Activated CD4-positive, alpha-beta T cell treated with anti-CD3 and anti-CD28 coated beads, Interleukin-2, amount 10 ng/mL, durations not matched to agents 7 days and 5 days (primary cell): ENCODE measurements at regions not wholly inside any gene's neighbourhood (a gene's known extent, or its start where the extent isn't known, plus 50 kb on each side); places are given as distances from the start of the nearest gene placed in this dataset.
"Not testable (repeated sequence)": the region's sequence is repeated elsewhere in the genome, so short reads cannot be mapped to it uniquely, and the experiment has no call there.

Experiments used
- CTCF ChIA-PET: fragments of 350-600 bp; sonication (Branson Sonifier 250); formaldehyde crosslinking; loops from one replicate; lab custom pipeline; 2021; ENCODE audit warnings: antibody characterized with exemption; lab: Charles Lee
- POLR2A ChIA-PET: fragments of 350-600 bp; sonication (Branson Sonifier 250); formaldehyde crosslinking; loops from one replicate; lab custom pipeline; 2021; ENCODE audit warnings: antibody characterized with exemption; lab: Charles Lee
- DNase-seq: peaks from one replicate; pipeline ENCODE4 v3.0.0-alpha.2; 2020
- H3K27ac Mint-ChIP-seq: one replicate; pipeline ENCODE4 v1.8.0; 2021; ENCODE audit warnings: mild to moderate bottlenecking, moderate library complexity, mixed read lengths
- H3K27me3 Mint-ChIP-seq: one replicate; pipeline ENCODE4 v1.8.0; 2021; ENCODE audit warnings: mixed read lengths
- H3K36me3 Mint-ChIP-seq: one replicate; pipeline ENCODE4 v1.8.0; 2021; ENCODE audit warnings: low read depth, mixed read lengths
- H3K4me1 Mint-ChIP-seq: one replicate; pipeline ENCODE4 v1.8.0; 2021; ENCODE audit warnings: mixed read lengths
- H3K4me3 Mint-ChIP-seq: one replicate; pipeline ENCODE4 v1.8.0; 2021; ENCODE audit warnings: mild to moderate bottlenecking, moderate library complexity, mixed read lengths
- H3K9me3 Mint-ChIP-seq: one replicate; pipeline ENCODE4 v1.8.0; 2021; ENCODE audit warnings: mixed read lengths

DNA sequence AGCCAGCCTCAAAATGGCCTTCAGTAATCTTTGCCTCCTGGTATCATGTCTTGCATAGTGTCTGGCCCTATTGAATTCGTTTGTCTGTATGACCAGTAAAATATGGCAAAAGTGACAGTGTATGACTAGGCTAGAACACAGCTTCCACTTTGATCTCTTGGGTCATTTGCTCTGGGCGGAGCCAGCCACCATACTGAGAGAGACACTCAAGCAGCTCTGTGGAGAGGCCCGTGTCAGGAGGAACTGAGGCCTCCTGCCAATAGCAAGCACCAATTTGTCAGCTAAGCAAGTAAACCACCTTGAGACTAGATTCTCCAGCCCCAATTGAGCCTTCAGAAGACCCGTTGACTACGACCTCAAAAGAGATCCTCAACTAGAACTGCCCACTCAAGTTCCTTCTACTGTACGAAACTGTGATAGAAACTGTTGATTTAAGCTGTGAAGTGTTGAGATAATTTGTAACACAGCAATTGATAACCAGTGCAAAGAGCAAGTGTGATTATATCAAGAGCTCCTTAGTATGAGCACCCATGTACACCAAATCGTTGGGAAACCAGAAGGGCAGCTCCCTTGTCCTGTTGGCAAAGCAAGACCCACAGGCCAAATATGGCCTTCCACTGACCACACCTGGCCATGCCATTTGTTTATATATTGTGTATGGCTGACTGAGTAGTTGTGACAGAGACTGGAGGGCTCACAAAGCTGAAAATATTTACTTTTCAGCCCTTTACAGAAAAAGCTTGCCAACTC is 52.7 kb upstream of the SERBP1 start:
- Mint-ChIP-seq H3K4me3 (no peak overlapping the region), H3K36me3 (no peaks in the 10 kb centered on the region), H3K4me1 (peaks cover 7% of the 10 kb centered on the region), H3K27ac (no peak overlapping the region), H3K27me3 (no peaks in the 10 kb centered on the region), H3K9me3 (no peaks in the 10 kb centered on the region)
- ChIA-PET CTCF (interaction anchor here (1.2 to 1.6 kb wide), 2 partner anchors 18 to 45 kb away, joined by 3 to 4 read pairs; no protein-coding TSS in a partner anchor), POLR2A (interaction anchor here (0.6 kb wide), 1 partner anchor 67 kb away, joined by 3 read pairs; no protein-coding TSS in a partner anchor)
- DNase-seq: no peak

DNA sequence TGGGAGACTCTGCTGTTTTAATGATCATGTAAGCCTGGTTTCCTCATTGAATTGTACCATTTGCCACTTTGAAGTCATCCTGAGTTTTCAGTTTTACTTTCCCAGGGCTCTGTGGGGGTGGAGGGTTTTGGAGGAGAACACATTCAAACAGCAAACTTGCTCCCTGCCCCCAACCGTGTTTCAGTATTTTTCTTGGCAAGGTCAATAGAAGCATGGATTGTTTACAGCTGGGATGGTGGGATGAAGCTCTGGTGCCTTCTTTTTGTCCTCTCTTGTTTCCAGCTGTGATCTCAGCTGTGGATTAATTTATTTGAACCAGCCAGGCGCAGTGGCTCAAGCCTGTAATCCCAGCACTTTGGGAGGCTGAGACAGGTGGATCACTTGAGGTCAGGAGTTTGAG is 54.3 kb upstream of the SERBP1 start:
- CTCF ChIA-PET: no interaction called here
- Mint-ChIP-seq H3K36me3 (no peaks in the 10 kb centered on the region), H3K4me1 (peaks cover 4% of the 10 kb centered on the region), H3K9me3 (no peaks in the 10 kb centered on the region), H3K4me3 (no peak overlapping the region), H3K27me3 (no peaks in the 10 kb centered on the region), H3K27ac (no peak overlapping the region)
- POLR2A ChIA-PET: no interaction called here
- no peak for DNase-seq

DNA sequence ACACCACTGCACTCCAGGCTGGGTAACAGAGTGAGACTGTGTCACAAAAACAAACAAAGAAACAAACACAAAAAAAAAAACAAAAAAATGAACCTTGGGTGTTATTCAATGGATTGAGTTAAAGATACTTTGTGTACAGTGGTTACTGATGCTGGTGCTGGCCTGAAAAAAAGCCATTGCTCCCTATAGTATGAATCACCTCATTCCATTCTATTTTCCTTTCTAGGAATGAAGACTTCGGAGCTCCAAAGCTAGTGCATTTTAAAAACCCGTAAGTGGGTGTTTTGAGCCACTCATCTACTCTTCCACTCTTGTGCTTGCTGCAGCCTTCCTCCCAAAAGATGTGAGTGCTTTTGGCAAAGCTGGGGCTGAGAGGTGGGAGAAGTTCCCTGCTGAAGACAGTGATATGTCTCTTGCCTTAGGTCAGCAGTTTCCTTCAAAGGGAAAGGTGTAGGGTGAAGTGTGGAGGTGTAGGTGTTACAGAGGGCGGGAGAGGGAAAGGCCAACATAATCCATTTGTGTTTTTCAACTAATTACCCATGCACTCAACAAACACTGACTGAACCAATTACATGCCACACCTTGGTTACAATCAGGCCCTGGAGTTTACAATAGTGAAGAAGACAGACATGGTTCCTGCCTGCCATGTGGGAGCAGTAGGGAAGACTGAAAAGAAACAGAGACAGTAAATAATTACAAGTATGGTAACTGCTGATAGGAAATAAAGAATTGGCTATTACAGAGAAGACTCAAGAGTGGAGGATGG is 55.0 kb upstream of the SERBP1 start:
- H3K4me1 Mint-ChIP-seq: peaks cover 4% of the 10 kb centered on the region
- POLR2A ChIA-PET: no interaction called here
- CTCF ChIA-PET: interaction anchor here (0.6 to 1.5 kb wide), 3 partner anchors 53 to 122 kb away, joined by 3 to 4 read pairs (median 4); no protein-coding TSS in a partner anchor

DNA sequence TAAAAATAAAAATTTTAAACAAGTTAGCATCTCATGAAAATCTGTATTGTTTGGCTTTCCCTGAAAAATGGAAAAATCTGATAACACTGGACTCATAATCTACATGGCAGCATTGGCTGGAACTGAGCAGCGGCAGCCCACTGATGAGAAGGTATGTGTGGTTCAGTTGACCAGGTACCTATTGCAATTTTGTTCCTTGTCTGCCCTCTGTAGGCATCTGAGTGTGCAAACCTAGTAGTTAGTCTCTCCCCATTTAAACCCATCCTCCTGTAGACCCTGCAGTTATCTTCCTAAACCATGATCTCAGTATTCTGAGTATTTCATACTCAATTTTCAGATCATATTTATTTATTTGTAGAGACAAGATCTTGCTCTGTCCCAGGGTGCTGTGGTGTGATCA is 59.4 kb upstream of the SERBP1 start:
- Mint-ChIP-seq H3K36me3 (no peaks in the 10 kb centered on the region), H3K4me3 (no peak overlapping the region), H3K27me3 (no peaks in the 10 kb centered on the region), H3K9me3 (no peaks in the 10 kb centered on the region), H3K4me1 (no peaks in the 10 kb centered on the region), H3K27ac (no peak overlapping the region)
- CTCF ChIA-PET: interaction anchor here (0.5 to 3.6 kb wide), 3 partner anchors 11 to 277 kb away, joined by 3 to 19 read pairs (median 3); no protein-coding TSS in a partner anchor
- POLR2A ChIA-PET: no interaction called here
- DNase-seq: no peak

More for the DNA sequence above, 55.0 kb upstream of the SERBP1 start:
- no peaks in the 10 kb centered on the region for H3K27me3 Mint-ChIP-seq
- no peak for DNase-seq
- no peaks in the 10 kb centered on the region for H3K9me3 Mint-ChIP-seq
- no peaks in the 10 kb centered on the region for H3K36me3 Mint-ChIP-seq
- H3K4me3 Mint-ChIP-seq: no peak overlapping the region
- no peak overlapping the region for H3K27ac Mint-ChIP-seq

DNA sequence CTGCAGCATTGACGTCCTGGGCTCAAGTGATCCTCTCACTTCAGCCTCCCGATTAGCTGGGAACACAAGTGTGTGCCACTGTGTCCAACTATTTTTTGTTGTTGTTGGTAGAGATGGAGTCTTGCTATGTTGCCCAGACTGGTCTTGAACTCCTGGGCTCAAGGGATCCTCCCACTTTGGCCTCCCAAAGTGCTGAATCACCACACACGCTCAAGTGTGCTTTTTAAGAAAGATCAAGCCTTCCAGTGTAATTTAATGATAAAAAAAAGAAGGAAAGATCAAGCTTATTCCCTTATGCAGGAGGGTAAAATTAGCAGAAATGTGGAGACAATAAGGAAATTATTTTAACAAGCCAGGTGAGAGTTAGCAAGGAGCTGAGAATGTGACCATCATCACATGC is 61.1 kb upstream of the SERBP1 start:
- H3K4me1 Mint-ChIP-seq: no peaks in the 10 kb centered on the region

DNA sequence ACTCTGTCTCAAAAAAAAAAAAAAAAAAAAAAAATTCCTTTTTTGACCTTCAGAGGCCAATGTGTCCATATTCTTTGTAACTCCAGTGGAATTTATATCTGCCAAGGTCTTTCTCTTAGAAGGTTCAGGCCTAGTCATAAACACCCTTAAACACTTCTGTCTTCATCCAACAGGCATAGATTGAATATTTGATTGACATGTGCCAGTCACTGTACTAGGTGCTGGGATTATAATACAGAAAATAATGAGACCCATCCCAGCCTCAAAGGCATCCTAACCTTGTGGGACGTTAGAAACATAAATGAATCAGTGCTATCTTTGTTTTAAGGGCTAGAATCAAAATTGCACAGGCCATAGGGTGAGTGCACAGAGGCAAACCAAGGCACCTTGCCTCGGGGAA is 62.9 kb upstream of the SERBP1 start:
- H3K27ac Mint-ChIP-seq: no peak overlapping the region
- no peak for DNase-seq
- ChIA-PET CTCF (interaction anchor here (1.0 to 3.6 kb wide), 3 partner anchors 8 to 279 kb away, joined by 3 to 19 read pairs (median 3); no protein-coding TSS in a partner anchor), POLR2A (no interaction called here)
- no peaks in the 10 kb centered on the region for H3K27me3 Mint-ChIP-seq
- no peak overlapping the region for H3K4me3 Mint-ChIP-seq
- no peaks in the 10 kb centered on the region for H3K9me3 Mint-ChIP-seq
- no peaks in the 10 kb centered on the region for H3K4me1 Mint-ChIP-seq
- H3K36me3 Mint-ChIP-seq: no peaks in the 10 kb centered on the region

More for the DNA sequence above, 61.1 kb upstream of the SERBP1 start:
- Mint-ChIP-seq H3K27me3 (no peaks in the 10 kb centered on the region), H3K4me3 (no peak overlapping the region), H3K27ac (no peak overlapping the region), H3K36me3 (no peaks in the 10 kb centered on the region), H3K9me3 (no peaks in the 10 kb centered on the region)
- DNase-seq: no peak
- CTCF ChIA-PET: interaction anchor here (0.9 to 3.6 kb wide), 6 partner anchors 9 to 279 kb away, joined by 3 to 19 read pairs (median 3); no protein-coding TSS in a partner anchor
- POLR2A ChIA-PET: no interaction called here

DNA sequence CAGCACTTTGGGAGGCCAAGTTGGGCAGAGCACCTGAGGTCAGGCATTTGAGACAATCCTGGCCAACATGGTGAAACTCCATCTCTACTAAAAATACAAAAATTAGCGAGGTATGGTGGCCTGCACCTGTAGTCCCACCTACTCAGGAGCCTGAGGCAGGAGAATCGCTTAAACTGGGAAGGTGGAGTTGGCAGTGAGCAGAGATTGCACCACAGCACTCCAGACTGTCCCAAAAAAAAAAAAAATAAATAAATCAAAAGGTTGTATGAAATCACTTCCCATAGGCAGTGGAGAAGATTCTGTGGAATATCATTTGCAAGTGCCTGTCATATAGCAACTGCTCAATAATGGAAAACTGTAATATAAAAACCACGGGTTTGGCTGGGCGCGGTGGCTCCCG is 65.1 kb upstream of the SERBP1 start:
- Mint-ChIP-seq H3K27me3 (no peaks in the 10 kb centered on the region), H3K4me1 (peaks cover 1% of the 10 kb centered on the region), H3K9me3 (no peaks in the 10 kb centered on the region), H3K36me3 (no peaks in the 10 kb centered on the region), H3K27ac (no peak overlapping the region), H3K4me3 (no peak overlapping the region)
- ChIA-PET POLR2A (no interaction called here), CTCF (interaction anchor here (0.8 to 6.6 kb wide), 2 partner anchors 9 to 282 kb away, joined by 3 to 74 read pairs; no protein-coding TSS in a partner anchor)
- no peak for DNase-seq

DNA sequence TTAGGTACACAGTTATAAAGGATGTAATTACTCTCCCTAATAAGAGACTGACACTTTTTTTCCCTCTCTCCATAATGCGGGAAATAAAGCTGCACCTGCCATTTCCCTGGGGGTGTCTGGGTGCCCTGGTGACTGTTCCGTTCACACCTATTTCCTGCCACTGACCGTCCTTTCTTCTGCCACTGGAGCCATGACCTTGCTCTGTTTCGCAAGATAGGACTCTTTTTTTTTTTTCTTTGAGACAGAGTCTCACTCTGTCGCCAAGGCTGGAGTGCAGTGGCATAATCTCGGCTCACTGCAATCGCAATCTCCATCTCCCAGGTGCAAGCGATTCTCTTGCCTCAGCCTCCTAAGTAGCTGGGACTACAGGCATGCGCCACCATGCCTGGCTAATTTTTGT is 66.1 kb upstream of the SERBP1 start:
- Mint-ChIP-seq H3K4me1 (peaks cover 4% of the 10 kb centered on the region), H3K36me3 (no peaks in the 10 kb centered on the region), H3K4me3 (no peak overlapping the region), H3K27me3 (peaks cover 2% of the 10 kb centered on the region), H3K27ac (no peak overlapping the region), H3K9me3 (no peaks in the 10 kb centered on the region)
- POLR2A ChIA-PET: no interaction called here
- no peak for DNase-seq
- CTCF ChIA-PET: interaction anchor here (0.6 to 6.6 kb wide), 5 partner anchors 10 to 732 kb away, joined by 3 to 74 read pairs (median 3); no protein-coding TSS in a partner anchor

DNA sequence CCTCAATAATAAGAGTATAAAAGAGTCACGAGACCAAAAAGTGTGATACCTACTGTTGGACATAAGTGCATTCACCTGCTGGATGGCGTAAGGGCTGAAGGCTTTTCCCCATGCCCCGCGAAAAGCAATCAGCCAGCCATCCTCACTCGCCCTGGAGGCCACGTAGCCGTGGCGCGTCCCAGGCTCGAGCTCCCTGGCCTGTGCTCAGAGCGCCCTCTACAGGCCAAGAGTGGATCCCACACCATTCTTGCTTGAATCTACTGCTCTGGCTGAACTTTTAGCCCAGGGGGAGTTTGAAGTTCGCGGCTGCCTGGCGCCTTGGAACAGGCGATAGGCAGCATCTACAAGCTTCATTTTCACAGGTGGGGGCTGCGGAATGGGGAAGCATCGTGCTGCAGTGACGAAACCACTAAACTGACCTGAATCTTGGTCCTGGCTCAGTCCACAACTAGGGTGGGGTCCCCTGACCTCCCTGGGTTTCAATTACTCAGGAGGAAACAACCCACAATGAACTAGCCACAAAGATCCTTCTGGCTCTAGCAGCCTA is 70.3 kb upstream of the SERBP1 start:
- Mint-ChIP-seq H3K36me3 (peaks cover 2% of the 10 kb centered on the region), H3K9me3 (no peaks in the 10 kb centered on the region), H3K27me3 (peaks cover 7% of the 10 kb centered on the region), H3K4me3 (no peak overlapping the region), H3K4me1 (peaks cover 4% of the 10 kb centered on the region), H3K27ac (no peak overlapping the region)
- POLR2A ChIA-PET: interaction anchor here (0.7 kb wide), 1 partner anchor 14 kb away, joined by 3 read pairs; no protein-coding TSS in a partner anchor
- DNase-seq: peak; percentile 90
- CTCF ChIA-PET: interaction anchor here (0.6 to 6.6 kb wide), 30 partner anchors 9 to 1675 kb away, joined by 3 to 74 read pairs (median 4); partner anchors contain the start of gene SERBP1

DNA sequence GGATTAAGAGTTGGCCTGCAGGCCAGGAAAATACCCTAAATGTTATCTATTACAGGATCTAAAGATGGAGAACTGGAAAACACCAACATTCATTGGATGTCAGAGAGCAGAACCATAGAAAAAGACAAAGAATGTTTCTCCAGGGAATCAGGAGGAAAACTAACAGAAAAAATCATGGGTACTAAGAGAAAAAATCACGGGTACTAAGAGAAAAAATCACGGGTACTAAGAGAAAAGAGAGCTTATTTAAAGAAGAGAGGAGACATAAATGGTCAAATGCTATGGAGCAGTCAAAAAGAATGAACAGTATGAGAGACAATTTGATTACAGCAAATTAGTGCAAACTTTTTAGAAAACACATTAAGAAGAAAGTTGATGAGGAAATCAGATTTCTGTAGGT is 73.8 kb upstream of the SERBP1 start:
- CTCF ChIA-PET: interaction anchor here (1.0 to 2.0 kb wide), 4 partner anchors 11 to 290 kb away, joined by 3 to 8 read pairs (median 4); no protein-coding TSS in a partner anchor
- Mint-ChIP-seq H3K27ac (no peak overlapping the region), H3K4me3 (no peak overlapping the region), H3K4me1 (peaks cover 4% of the 10 kb centered on the region), H3K9me3 (peaks cover under 1% of the 10 kb centered on the region), H3K36me3 (peaks cover 2% of the 10 kb centered on the region), H3K27me3 (peaks cover 7% of the 10 kb centered on the region)
- POLR2A ChIA-PET: no interaction called here
- DNase-seq: no peak

DNA sequence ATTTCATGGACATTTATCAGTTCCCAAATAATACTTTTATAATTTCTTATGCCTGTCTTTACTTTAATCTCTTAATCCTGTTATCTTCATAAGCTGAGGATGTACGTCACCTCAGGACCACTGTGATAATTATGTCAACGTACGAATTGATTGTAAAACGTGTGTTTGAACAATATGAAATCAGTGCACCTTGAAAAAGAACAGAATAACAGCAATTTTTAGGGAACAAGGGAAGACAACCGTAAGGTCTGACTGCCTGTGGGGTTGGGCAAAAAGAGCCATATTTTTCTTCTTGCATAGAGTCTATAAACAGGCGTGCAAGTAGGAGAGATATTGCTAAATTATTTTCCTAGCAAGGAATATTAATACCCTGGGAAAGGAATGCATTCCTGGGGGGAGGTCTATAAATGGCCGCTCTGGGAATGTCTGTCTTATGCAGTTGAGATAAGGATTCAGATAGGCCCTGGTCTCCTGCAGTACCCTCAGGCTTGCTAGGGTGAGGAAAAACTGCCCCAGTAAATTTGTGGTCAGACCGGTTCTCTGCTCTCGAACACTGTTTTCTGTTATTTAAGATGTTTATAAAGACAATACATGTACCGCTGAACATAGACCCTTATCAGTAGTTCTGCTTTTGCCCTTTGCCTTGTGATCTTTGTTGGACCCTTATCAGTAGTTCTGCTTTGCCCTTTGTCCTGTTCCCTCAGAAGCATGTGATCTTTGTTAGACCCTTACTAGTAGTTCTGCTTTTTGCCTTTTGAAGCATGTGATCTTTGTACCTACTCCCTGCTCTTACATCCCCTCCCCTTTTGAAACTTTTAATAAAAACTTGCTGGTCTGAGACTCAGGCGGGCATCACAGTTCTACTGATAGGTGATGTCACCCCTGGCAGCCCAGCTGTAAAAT is 83.4 kb upstream of the SERBP1 start:
- H3K36me3 Mint-ChIP-seq, H3K4me1 Mint-ChIP-seq, H3K27me3 Mint-ChIP-seq, POLR2A ChIA-PET, H3K27ac Mint-ChIP-seq, H3K4me3 Mint-ChIP-seq, DNase-seq: not testable (repeated sequence)
- CTCF ChIA-PET: interaction anchor here (4.2 kb wide), 1 partner anchor 13 kb away, joined by 18 read pairs; no protein-coding TSS in a partner anchor
- peaks cover 24% of the 10 kb centered on the region for H3K9me3 Mint-ChIP-seq
